Inflammatory macrophage (primary cell): ENCODE measurements at regions not wholly inside any gene's neighbourhood (a gene's known extent, or its start where the extent isn't known, plus 50 kb on each side); places are given as distances from the start of the nearest gene placed in this dataset.

ENCODE experiments used
- DNase-seq, 2 donors: peaks; one replicate each; pipeline ENCODE4 v3.0.0-alpha.2; 2020 to 2022

GRCh38 chr6:41474213-41474933 lies 71.8 kb upstream of the FOXP4 start:
- DNase-seq, result no peak

- no peak for DNase-seq
These were observed 71.0 kb upstream of the FOXP4 start for GRCh38 chr6:41475164-41475563.

DNA sequence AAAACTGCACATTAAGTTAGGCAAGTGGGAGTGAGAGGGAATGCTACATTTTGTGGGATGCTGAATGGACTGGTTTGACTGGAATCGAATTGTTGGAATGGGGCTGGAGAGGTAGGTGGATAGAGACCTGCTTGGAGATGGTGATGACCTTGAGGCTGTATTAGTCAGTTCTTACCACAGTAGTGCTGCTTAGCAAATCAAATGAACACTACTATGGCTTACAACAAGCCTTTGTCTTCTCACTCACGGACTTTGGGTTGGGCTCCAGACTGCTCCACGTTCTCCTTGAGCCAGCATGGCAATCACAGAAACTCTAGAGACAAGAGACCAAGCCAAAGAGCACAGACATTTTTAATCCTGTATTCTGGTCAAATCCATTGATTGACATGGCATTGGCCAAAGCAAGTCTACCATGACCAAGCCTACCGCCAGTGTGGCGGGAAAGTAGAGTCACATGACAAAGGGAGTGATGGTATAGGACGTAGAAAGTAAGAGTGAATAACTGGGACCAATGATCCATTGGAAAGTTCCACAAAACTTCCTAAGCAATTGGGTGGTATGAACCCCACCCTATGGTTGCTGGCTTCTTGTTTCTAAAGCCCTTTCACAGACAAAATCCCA lies 70.3 kb upstream of the FOXP4 start:
- no peak for DNase-seq

DNA sequence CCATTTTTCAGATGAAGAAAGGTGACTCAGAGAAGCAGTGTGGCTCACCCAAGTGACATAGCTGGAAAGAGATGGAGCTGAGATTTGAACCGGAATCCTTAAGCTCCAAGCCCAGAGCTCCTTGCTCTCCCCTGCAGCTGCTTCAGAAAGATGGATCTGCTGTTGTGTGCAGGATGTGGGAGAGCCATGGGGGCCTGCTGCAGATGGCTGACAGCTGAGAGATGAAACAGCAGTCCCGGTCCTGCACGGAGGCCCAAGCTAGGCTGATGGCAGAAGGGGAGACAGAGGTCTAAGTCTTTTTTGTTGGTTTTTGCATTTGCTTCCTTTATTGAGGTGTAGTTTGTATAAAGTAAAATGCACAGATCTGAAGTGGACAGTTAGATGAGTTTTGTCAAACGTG lies 69.8 kb upstream of the FOXP4 start:
- no peak for DNase-seq

DNA sequence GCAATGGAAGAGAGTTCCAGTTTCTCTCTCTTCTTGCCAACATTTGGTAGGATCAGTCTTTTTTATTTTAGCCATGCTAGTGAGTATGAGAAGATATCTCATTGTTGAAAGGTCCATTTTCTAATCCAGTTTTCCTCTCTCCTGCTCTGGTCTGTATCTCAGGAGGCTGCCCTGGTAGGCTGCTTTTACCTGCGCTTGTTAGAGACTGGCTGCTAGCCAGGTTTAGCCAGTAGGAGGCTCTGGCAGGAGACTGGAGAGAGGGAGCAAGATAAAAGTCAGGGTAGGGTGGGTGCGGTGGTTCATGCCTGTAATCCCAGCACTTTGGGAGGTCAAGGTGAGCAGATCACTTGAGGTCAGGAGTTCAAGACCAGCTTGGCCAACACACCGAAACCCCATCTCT lies 68.6 kb upstream of the FOXP4 start:
- no peak for DNase-seq

GRCh38 chr6:41483943-41484342 lies 62.2 kb upstream of the FOXP4 start:
- no peak for DNase-seq

DNA sequence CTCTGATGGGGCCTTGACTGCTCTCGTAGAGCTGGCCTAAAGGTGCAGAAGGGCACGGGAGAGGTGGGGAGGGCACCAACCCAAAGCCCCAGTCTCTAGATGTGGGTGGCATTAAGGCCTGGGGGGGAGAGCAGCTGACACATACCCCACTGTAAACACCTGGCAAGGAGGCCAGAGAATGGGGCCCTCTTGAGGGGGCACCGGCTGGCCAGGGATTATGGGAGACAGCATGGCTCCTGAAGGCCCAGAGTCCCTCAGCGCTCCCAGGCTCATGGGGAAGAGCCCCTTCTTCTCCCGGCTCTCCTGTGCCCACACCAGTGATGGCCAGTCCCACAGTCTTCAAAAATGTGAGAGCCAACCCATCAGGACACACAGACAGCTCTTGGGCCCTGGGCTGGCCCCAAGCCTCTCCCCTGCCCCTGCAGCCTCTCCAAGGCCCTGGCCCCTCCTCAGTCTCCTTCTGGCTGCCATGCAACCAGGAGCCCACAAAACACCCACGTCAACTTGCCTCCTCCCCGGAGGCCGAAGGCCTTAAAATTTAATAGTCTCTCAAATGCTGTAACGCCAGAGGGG lies 58.2 kb upstream of the FOXP4 start:
- DNase-seq, result no peak

DNA sequence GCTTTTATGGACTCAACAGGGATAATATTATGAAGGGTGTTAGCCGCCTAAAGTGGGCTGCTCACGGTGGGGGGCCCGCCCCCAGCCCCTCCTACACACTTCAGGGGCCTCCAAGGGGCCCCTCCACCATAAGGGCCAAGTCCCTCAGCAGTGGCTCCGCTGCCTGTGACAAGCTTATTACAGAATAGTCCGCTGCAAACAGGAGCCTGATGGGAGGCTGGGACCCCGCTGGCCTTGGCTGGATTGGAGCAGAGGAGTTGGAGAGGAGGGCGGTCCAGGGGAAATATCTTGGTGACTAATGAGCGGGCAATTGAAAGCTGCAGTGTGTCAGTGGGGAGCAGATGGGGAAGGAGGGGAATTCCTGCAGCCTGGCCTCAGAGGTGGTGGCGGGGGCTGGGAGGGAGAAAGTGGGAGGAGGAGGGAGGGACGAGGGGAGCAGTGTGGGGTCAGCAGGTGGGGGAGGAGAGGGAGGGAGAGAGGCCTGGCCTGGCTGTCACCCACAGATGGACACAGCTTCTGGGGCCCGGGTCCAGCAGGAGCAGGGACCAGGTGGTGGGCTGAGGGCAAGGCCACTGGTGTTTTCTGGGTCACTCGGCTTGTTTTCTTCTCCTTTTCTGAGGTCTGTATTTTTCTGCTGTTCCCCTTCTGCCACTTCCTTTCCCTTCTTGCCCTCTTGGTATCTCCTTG lies 57.6 kb upstream of the FOXP4 start:
- peak in 1 of 2 donors; percentile 34 for DNase-seq

- no peak for DNase-seq
These were observed 56.9 kb upstream of the FOXP4 start for GRCh38 chr6:41489120-41489851.

DNA sequence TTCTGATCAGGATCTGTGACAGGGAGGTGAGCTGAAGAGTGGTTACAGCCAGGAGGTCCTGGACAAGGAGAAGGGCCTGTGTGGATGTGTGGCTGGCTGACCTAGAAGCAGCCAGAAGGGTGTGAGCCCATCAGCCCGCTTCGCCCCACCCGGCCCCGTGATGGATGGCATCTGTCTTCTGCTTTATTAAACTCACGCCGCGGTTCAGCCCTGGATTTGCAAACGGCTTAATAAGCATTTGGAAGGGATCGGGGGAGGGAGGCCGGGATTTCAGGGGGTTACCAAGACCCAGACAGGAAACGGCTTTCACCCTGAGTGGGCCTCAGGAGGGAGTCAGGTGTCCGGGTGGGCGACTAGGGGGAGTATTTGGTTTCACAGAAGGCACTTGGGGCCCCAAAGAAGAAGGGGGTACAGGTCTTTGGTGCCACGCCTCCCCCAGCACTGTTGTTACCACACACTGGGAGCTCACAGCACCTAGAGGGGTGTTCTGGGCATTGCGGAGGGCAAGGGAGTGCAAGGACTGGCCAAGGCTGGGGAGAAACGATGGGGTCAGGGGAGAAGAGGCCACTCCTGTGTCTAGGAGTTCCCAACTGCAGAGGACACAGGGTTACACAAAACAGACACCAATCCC lies 53.8 kb upstream of the FOXP4 start:
- DNase-seq, result no peak

DNA sequence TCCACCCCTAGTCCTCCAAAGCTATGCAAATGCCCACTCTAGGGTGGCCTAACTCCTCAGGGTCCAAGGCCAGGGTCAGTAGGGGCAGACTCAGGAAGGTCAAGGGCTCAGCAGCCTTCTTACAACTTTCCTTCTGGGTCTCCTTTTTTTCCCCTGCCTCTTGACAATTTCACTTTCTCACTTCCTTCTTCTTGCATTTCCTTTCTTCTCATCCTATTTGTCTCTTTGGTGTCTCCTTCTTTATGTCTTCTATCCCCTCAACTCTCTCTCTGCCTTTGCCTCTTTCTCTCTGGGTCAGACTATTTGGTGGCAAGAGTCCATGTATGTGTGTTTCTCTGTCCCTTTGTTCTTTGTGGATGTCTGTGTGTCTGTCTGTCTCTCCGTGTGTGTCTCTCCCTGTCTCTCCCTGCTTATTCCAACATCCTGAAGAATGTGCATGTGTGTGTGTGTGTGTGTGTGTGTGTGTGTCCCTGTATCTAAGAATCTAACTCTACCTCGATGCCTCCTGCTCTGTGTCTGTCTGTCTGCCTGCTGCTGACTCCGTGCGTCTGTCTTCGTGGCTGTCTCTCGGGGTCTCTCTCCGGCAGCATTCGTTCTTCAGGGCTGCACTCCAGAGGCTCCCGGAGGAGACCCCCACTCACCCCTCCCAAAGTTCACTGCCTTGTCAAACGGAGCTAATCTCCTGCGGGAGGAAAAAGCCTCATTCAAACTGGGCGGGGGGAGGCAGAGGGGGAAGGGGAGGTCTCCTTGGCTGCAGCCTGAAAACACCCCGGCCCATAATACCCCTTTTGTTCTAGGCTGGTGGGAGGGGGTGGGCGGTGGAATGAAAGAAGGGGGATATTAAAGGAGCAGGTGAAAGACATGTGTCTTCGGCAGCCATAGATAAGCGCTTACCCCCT lies 51.7 kb upstream of the FOXP4 start:
- DNase-seq, result no peak
